D341Med (cell line): ENCODE measurements at regions not wholly inside any gene's neighbourhood (a gene's known extent, or its start where the extent isn't known, plus 50 kb on each side); places are given as distances from the start of the nearest gene placed in this dataset.

Experiments
- DNase-seq: peaks from one replicate; pipeline ENCODE4 v3.0.0; 2012; ENCODE audit warnings: low spot score

- peak; percentile 57 for DNase-seq
Observed at GRCh38 chr3:8255725-8256124, 245.9 kb upstream of the LMCD1 start.

GRCh38 chr3:8256441-8257071 lies 245.1 kb upstream of the LMCD1 start:
- no peak for DNase-seq

- DNase-seq, result no peak
Observed at GRCh38 chr3:8261018-8261417, 240.6 kb upstream of the LMCD1 start.

GRCh38 chr3:8266730-8267131 lies 234.9 kb upstream of the LMCD1 start:
- DNase-seq, result no peak

- no peak for DNase-seq
Observed at GRCh38 chr3:8273479-8273878, 228.1 kb upstream of the LMCD1 start.

- DNase-seq, result no peak
Observed at GRCh38 chr3:8276056-8276455, 225.6 kb upstream of the LMCD1 start.

GRCh38 chr3:8276506-8276905 lies 225.1 kb upstream of the LMCD1 start:
- DNase-seq, result no peak

- peak; percentile 58 for DNase-seq
Observed at GRCh38 chr3:8278448-8278847, 223.2 kb upstream of the LMCD1 start.

- DNase-seq, result no peak
Observed at GRCh38 chr3:8279476-8279875, 222.1 kb upstream of the LMCD1 start.

- DNase-seq, result no peak
Observed at GRCh38 chr3:8279886-8280550, 221.6 kb upstream of the LMCD1 start.

GRCh38 chr3:8282541-8283165 lies 219.0 kb upstream of the LMCD1 start:
- DNase-seq, result no peak

- DNase-seq, result no peak
Observed at GRCh38 chr3:8283193-8283592, 218.4 kb upstream of the LMCD1 start.

GRCh38 chr3:8286086-8286485 lies 215.5 kb upstream of the LMCD1 start:
- DNase-seq, result no peak

GRCh38 chr3:8286749-8287148 lies 214.9 kb upstream of the LMCD1 start:
- DNase-seq, result no peak

- no peak for DNase-seq
Observed at GRCh38 chr3:8290611-8291010, 211.0 kb upstream of the LMCD1 start.

GRCh38 chr3:8296461-8296860 lies 205.2 kb upstream of the LMCD1 start:
- no peak for DNase-seq

- no peak for DNase-seq
Observed at GRCh38 chr3:8298021-8298954, 203.3 kb upstream of the LMCD1 start.

GRCh38 chr3:8301977-8302735 lies 199.5 kb upstream of the LMCD1 start:
- peak; percentile 63 for DNase-seq

- DNase-seq, result no peak
Observed at GRCh38 chr3:8303466-8303865, 198.2 kb upstream of the LMCD1 start.

- DNase-seq, result no peak
Observed at GRCh38 chr3:8305371-8305770, 196.3 kb upstream of the LMCD1 start.

- no peak for DNase-seq
Observed at GRCh38 chr3:8307545-8308110, 194.0 kb upstream of the LMCD1 start.
